Stimulated activated naive CD8-positive, alpha-beta T cell treated with anti-CD3 and anti-CD28 coated beads, Interleukin-15, amount 100 ng/mL, for 72 hours (primary cell): ENCODE measurements at regions not wholly inside any gene's neighbourhood (a gene's known extent, or its start where the extent isn't known, plus 50 kb on each side); places are given as distances from the start of the nearest gene placed in this dataset.

Source experiments
- ATAC-seq: fragments of 150-1000 bp; cut with Tn5 transposase; 2 replicates; pipeline ENCODE4 v1.10.0; 2021; ENCODE audit warnings: mild to moderate bottlenecking, moderate library complexity
- DNase-seq, 2 donors: peaks; one replicate each; pipeline ENCODE4 v3.0.0; 2021 to 2022
- H3K27ac Mint-ChIP-seq, 2 donors: one replicate each; pipeline ENCODE4 v1.8.0; 2022; ENCODE audit warnings: mild to moderate bottlenecking in 2 of 2, mixed read lengths in 2 of 2, moderate library complexity in 2 of 2
- H3K27me3 Mint-ChIP-seq: one replicate; pipeline ENCODE4 v1.8.0; 2022; ENCODE audit warnings: mixed read lengths
- H3K4me1 Mint-ChIP-seq: one replicate; pipeline ENCODE4 v1.8.0; 2022; ENCODE audit warnings: mild to moderate bottlenecking, mixed read lengths
- H3K4me3 Mint-ChIP-seq, 2 donors: one replicate each; pipeline ENCODE4 v1.8.0; 2022; ENCODE audit warnings: mild to moderate bottlenecking in 2 of 2, mixed read lengths in 2 of 2, moderate library complexity in 1 of 2
- H3K9me3 Mint-ChIP-seq, 2 donors: one replicate each; pipeline ENCODE4 v1.8.0; 2022; ENCODE audit warnings: mixed read lengths in 2 of 2

GRCh38 chr12:114975640-114976310 is 291.8 kb upstream of the TBX3 start:
- ATAC-seq (no peak), DNase-seq (no peak)
- no peaks in the 10 kb centered on the region for H3K4me1 Mint-ChIP-seq
- H3K4me3 Mint-ChIP-seq: no peak overlapping the region
- H3K27me3 Mint-ChIP-seq: no peaks in the 10 kb centered on the region
- peaks cover 14 to 26% of the 10 kb centered on the region in 2 donors for H3K9me3 Mint-ChIP-seq
- H3K27ac Mint-ChIP-seq: no peak overlapping the region

GRCh38 chr12:114974826-114975639 is 291.1 kb upstream of the TBX3 start:
- DNase-seq (no peak), ATAC-seq (no peak)
- H3K9me3 Mint-ChIP-seq: peaks cover 14 to 22% of the 10 kb centered on the region in 2 donors
- H3K27me3 Mint-ChIP-seq: no peaks in the 10 kb centered on the region
- no peak overlapping the region for H3K27ac Mint-ChIP-seq
- no peak overlapping the region for H3K4me3 Mint-ChIP-seq
- H3K4me1 Mint-ChIP-seq: no peaks in the 10 kb centered on the region

- no peaks in the 10 kb centered on the region for H3K27me3 Mint-ChIP-seq
- no peak for ATAC-seq
Measured at GRCh38 chr12:114974333-114974732, 290.4 kb upstream of the TBX3 start.

GRCh38 chr12:114968727-114969126 is 284.8 kb upstream of the TBX3 start:
- no peak overlapping the region for H3K4me3 Mint-ChIP-seq
- DNase-seq: no peak
- H3K9me3 Mint-ChIP-seq: peaks cover under 1 to 9% of the 10 kb centered on the region in 2 donors
- H3K27me3 Mint-ChIP-seq: no peaks in the 10 kb centered on the region
- H3K4me1 Mint-ChIP-seq: no peaks in the 10 kb centered on the region
- no peak for ATAC-seq
- no peak overlapping the region for H3K27ac Mint-ChIP-seq

More at GRCh38 chr12:114974333-114974732, 290.4 kb upstream of the TBX3 start:
- no peaks in the 10 kb centered on the region for H3K4me1 Mint-ChIP-seq
- DNase-seq: no peak
- no peak overlapping the region for H3K4me3 Mint-ChIP-seq
- peaks cover 14 to 16% of the 10 kb centered on the region in 2 donors for H3K9me3 Mint-ChIP-seq
- H3K27ac Mint-ChIP-seq: no peak overlapping the region

GRCh38 chr12:114967151-114967550 is 283.2 kb upstream of the TBX3 start:
- ATAC-seq (no peak), DNase-seq (no peak)
- no peaks in the 10 kb centered on the region for H3K4me1 Mint-ChIP-seq
- no peak overlapping the region for H3K27ac Mint-ChIP-seq
- no peaks in the 10 kb centered on the region for H3K27me3 Mint-ChIP-seq
- no peak overlapping the region for H3K4me3 Mint-ChIP-seq
- H3K9me3 Mint-ChIP-seq: no peaks in the 10 kb centered on the region

- DNase-seq: no peak
- no peak for ATAC-seq
- Mint-ChIP-seq H3K4me1 (no peaks in the 10 kb centered on the region), H3K27ac (no peak overlapping the region), H3K4me3 (no peak overlapping the region), H3K9me3 (no peaks in the 10 kb centered on the region), H3K27me3 (no peaks in the 10 kb centered on the region)
Measured at GRCh38 chr12:114964841-114965240, 280.9 kb upstream of the TBX3 start.

GRCh38 chr12:114963846-114964245 is 279.9 kb upstream of the TBX3 start:
- DNase-seq: no peak
- no peaks in the 10 kb centered on the region for H3K27me3 Mint-ChIP-seq
- H3K27ac Mint-ChIP-seq: no peak overlapping the region
- ATAC-seq: no peak
- H3K4me1 Mint-ChIP-seq: no peaks in the 10 kb centered on the region
- H3K9me3 Mint-ChIP-seq: no peaks in the 10 kb centered on the region
- H3K4me3 Mint-ChIP-seq: no peak overlapping the region

GRCh38 chr12:114961491-114961890 is 277.5 kb upstream of the TBX3 start:
- Mint-ChIP-seq H3K27ac (no peak overlapping the region), H3K4me3 (no peak overlapping the region), H3K4me1 (no peaks in the 10 kb centered on the region), H3K27me3 (no peaks in the 10 kb centered on the region), H3K9me3 (peaks cover 0 to 6% of the 10 kb centered on the region in 2 donors)
- ATAC-seq (no peak), DNase-seq (no peak)

GRCh38 chr12:114958538-114958937 is 274.6 kb upstream of the TBX3 start:
- Mint-ChIP-seq H3K27ac (no peak overlapping the region), H3K27me3 (no peaks in the 10 kb centered on the region), H3K4me1 (no peaks in the 10 kb centered on the region), H3K4me3 (no peak overlapping the region), H3K9me3 (peaks cover 0 to 6% of the 10 kb centered on the region in 2 donors)
- DNase-seq: no peak
- no peak for ATAC-seq

GRCh38 chr12:114957225-114957624 is 273.2 kb upstream of the TBX3 start:
- H3K4me1 Mint-ChIP-seq: no peaks in the 10 kb centered on the region
- no peak for ATAC-seq
- H3K27me3 Mint-ChIP-seq: no peaks in the 10 kb centered on the region
- H3K4me3 Mint-ChIP-seq: no peak overlapping the region
- peaks cover 0 to 12% of the 10 kb centered on the region in 2 donors for H3K9me3 Mint-ChIP-seq
- no peak for DNase-seq
- no peak overlapping the region for H3K27ac Mint-ChIP-seq

- ATAC-seq: no peak
- no peaks in the 10 kb centered on the region for H3K27me3 Mint-ChIP-seq
Measured at GRCh38 chr12:114955414-114956014, 271.5 kb upstream of the TBX3 start.

GRCh38 chr12:114954511-114955055 is 270.6 kb upstream of the TBX3 start:
- H3K4me1 Mint-ChIP-seq: no peaks in the 10 kb centered on the region
- no peak overlapping the region for H3K27ac Mint-ChIP-seq
- H3K9me3 Mint-ChIP-seq: peaks cover 0 to 12% of the 10 kb centered on the region in 2 donors
- ATAC-seq (no peak), DNase-seq (no peak)
- H3K4me3 Mint-ChIP-seq: no peak overlapping the region
- H3K27me3 Mint-ChIP-seq: no peaks in the 10 kb centered on the region

More at GRCh38 chr12:114955414-114956014, 271.5 kb upstream of the TBX3 start:
- Mint-ChIP-seq H3K4me3 (no peak overlapping the region), H3K27ac (no peak overlapping the region), H3K4me1 (no peaks in the 10 kb centered on the region), H3K9me3 (peaks cover 0 to 12% of the 10 kb centered on the region in 2 donors)
- no peak for DNase-seq

GRCh38 chr12:114952573-114953271 is 268.7 kb upstream of the TBX3 start:
- Mint-ChIP-seq H3K4me1 (no peaks in the 10 kb centered on the region), H3K27me3 (no peaks in the 10 kb centered on the region), H3K9me3 (peaks cover 0 to 12% of the 10 kb centered on the region in 2 donors), H3K4me3 (no peak overlapping the region), H3K27ac (no peak overlapping the region)
- no peak for ATAC-seq
- DNase-seq: no peak

- Mint-ChIP-seq H3K9me3 (peaks cover 0 to 6% of the 10 kb centered on the region in 2 donors), H3K27ac (no peak overlapping the region), H3K4me3 (no peak overlapping the region), H3K27me3 (no peaks in the 10 kb centered on the region), H3K4me1 (no peaks in the 10 kb centered on the region)
- no peak for ATAC-seq
- DNase-seq: no peak
Measured at GRCh38 chr12:114949058-114949820, 265.3 kb upstream of the TBX3 start.

GRCh38 chr12:114945351-114945750 is 261.4 kb upstream of the TBX3 start:
- peaks cover 8 to 19% of the 10 kb centered on the region in 2 donors for H3K9me3 Mint-ChIP-seq
- H3K4me3 Mint-ChIP-seq: no peak overlapping the region
- no peaks in the 10 kb centered on the region for H3K27me3 Mint-ChIP-seq
- H3K4me1 Mint-ChIP-seq: no peaks in the 10 kb centered on the region
- no peak for DNase-seq
- H3K27ac Mint-ChIP-seq: no peak overlapping the region
- ATAC-seq: no peak
